ENCODE measurements at regions not wholly inside any gene's neighbourhood (a gene's known extent, or its start where the extent isn't known, plus 50 kb on each side); places are given as distances from the start of the nearest gene placed in this dataset.
A peak's percentile ranks its signal among the peaks of the same experiment; 100 is the strongest.

- no peak overlapping the region for H3K4me3 Mint-ChIP-seq
- no peak for DNase-seq
- H3K27me3 Mint-ChIP-seq (ENCODE audit: low read depth, poor library complexity) = no peaks in the 10 kb centered on the region
- no peak for TF ChIP-seq CTCF (IDR thresholded peaks at IDR 0.05)
- H3K36me3 Mint-ChIP-seq (ENCODE audit: low read depth) = no peaks in the 10 kb centered on the region
- H3K27ac Mint-ChIP-seq = peak overlapping the region; percentile 36
- H3K4me1 Mint-ChIP-seq = no peaks in the 10 kb centered on the region
- no peaks in the 10 kb centered on the region for H3K9me3 Mint-ChIP-seq
Observed at GRCh38 chr3:103829723-103830326, 1395.0 kb downstream of the ZPLD1 start.

- no peaks in the 10 kb centered on the region for H3K4me1 Mint-ChIP-seq
- no peaks in the 10 kb centered on the region for H3K9me3 Mint-ChIP-seq
- no peak overlapping the region for H3K4me3 Mint-ChIP-seq
- no peak overlapping the region for H3K27ac Mint-ChIP-seq
- H3K27me3 Mint-ChIP-seq (ENCODE audit: low read depth, poor library complexity) = peaks cover 1% of the 10 kb centered on the region
- H3K36me3 Mint-ChIP-seq (ENCODE audit: low read depth) = no peaks in the 10 kb centered on the region
- no peak for DNase-seq
- no peak for TF ChIP-seq CTCF (IDR thresholded peaks at IDR 0.05)
Observed at GRCh38 chr3:103847081-103848062, 1412.6 kb downstream of the ZPLD1 start.

GRCh38 chr3:103851793-103852192, 1417.0 kb downstream of the ZPLD1 start:
- Mint-ChIP-seq H3K36me3 (ENCODE audit: low read depth) (no peaks in the 10 kb centered on the region), H3K27me3 (ENCODE audit: low read depth, poor library complexity) (peaks cover 3% of the 10 kb centered on the region)

GRCh38 chr3:103862415-103862814, 1427.6 kb downstream of the ZPLD1 start:
- Mint-ChIP-seq H3K4me3 (no peak overlapping the region), H3K27me3 (ENCODE audit: low read depth, poor library complexity) (no peaks in the 10 kb centered on the region), H3K27ac (no peak overlapping the region), H3K36me3 (ENCODE audit: low read depth) (no peaks in the 10 kb centered on the region), H3K4me1 (no peaks in the 10 kb centered on the region), H3K9me3 (no peaks in the 10 kb centered on the region)
- no peak for DNase-seq
- no peak for TF ChIP-seq CTCF (IDR thresholded peaks at IDR 0.05)

More at GRCh38 chr3:103851793-103852192, 1417.0 kb downstream of the ZPLD1 start:
- no peak for TF ChIP-seq CTCF (IDR thresholded peaks at IDR 0.05)
- H3K4me1 Mint-ChIP-seq = no peaks in the 10 kb centered on the region
- no peaks in the 10 kb centered on the region for H3K9me3 Mint-ChIP-seq
- H3K4me3 Mint-ChIP-seq = no peak overlapping the region
- no peak for DNase-seq
- H3K27ac Mint-ChIP-seq = no peak overlapping the region

- TF ChIP-seq CTCF (IDR thresholded peaks at IDR 0.05) = no peak
- H3K9me3 Mint-ChIP-seq = no peaks in the 10 kb centered on the region
Observed at GRCh38 chr3:103863381-103863780, 1428.6 kb downstream of the ZPLD1 start.

More at GRCh38 chr3:103863381-103863780, 1428.6 kb downstream of the ZPLD1 start:
- DNase-seq = no peak
- no peaks in the 10 kb centered on the region for H3K4me1 Mint-ChIP-seq
- no peak overlapping the region for H3K27ac Mint-ChIP-seq
- no peaks in the 10 kb centered on the region for H3K27me3 Mint-ChIP-seq (ENCODE audit: low read depth, poor library complexity)
- no peaks in the 10 kb centered on the region for H3K36me3 Mint-ChIP-seq (ENCODE audit: low read depth)
- no peak overlapping the region for H3K4me3 Mint-ChIP-seq
